ENCODE measurements at regions not wholly inside any gene's neighbourhood (a gene's known extent, or its start where the extent isn't known, plus 50 kb on each side); places are given as distances from the start of the nearest gene placed in this dataset.

DNA sequence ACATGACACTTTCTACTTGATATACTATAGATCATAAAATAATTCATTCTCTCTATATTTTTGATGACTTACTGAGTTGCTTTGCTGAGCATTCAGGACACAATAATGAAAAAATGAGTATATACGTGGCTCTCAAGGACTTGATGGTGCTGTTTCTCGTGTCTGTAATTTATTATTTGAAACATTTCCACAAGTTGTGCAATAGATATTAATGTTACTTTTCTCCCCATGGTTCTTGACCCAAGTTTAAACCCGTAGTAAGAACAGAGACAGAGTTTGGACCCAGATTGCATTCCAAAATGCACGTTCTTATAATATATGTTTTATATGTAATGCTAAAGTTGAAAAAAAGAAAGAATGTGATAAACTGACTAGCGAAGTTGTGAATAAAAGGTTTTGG lies 94.2 kb upstream of the FAM3C start:
- Histone ChIP-seq H3K4me3 (no peak overlapping the region), H3K27ac (no peak overlapping the region), H3K36me3 (ENCODE audit: insufficient read depth, low read length) (no peaks in the 10 kb centered on the region), H3K9ac (ENCODE audit: insufficient read length) (no peak overlapping the region), H3K9me3 (ENCODE audit: low read depth, low read length) (no peaks in the 10 kb centered on the region)
- TF ChIP-seq FOXP2 (optimal IDR thresholded peaks at IDR 0.05; ENCODE audit: control extremely low read depth, extremely low read length, insufficient read depth) = no peak
- no peak for TF ChIP-seq EZH2 (IDR thresholded peaks at IDR 0.05)
- no peak for TF ChIP-seq POLR2AphosphoS5 (IDR thresholded peaks at IDR 0.05; ENCODE audit: borderline replicate concordance, low read depth, low read length)
- no peak for DNase-seq (ENCODE audit: low read depth, low spot score)

DNA sequence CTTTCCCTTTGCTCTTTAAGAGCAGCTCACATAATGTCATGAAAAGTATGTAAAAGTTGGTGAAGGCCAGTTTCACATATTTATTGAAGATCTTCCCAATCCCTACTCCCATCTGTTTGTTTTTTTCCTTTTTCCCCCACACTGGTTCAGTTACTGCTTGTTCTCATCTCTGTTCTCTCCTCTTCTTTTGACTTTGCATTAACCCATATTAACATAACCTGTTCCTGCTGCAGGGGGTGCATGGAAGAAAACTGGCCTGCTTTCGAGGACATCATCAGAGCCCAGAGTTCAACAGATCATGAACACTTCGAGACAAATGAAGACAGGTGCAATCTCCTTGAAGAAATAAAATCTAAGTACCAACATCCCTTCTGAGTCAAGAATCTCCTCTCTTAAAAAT lies 93.3 kb upstream of the FAM3C start:
- Histone ChIP-seq H3K27ac (no peak overlapping the region), H3K36me3 (ENCODE audit: insufficient read depth, low read length) (no peaks in the 10 kb centered on the region), H3K9me3 (ENCODE audit: low read depth, low read length) (no peaks in the 10 kb centered on the region), H3K4me3 (no peak overlapping the region), H3K9ac (ENCODE audit: insufficient read length) (no peak overlapping the region)
- no peak for DNase-seq (ENCODE audit: low read depth, low spot score)
- TF ChIP-seq POLR2AphosphoS5 (IDR thresholded peaks at IDR 0.05; ENCODE audit: borderline replicate concordance, low read depth, low read length) = no peak
- no peak for TF ChIP-seq EZH2 (IDR thresholded peaks at IDR 0.05)
- TF ChIP-seq FOXP2 (optimal IDR thresholded peaks at IDR 0.05; ENCODE audit: control extremely low read depth, extremely low read length, insufficient read depth) = no peak

DNA sequence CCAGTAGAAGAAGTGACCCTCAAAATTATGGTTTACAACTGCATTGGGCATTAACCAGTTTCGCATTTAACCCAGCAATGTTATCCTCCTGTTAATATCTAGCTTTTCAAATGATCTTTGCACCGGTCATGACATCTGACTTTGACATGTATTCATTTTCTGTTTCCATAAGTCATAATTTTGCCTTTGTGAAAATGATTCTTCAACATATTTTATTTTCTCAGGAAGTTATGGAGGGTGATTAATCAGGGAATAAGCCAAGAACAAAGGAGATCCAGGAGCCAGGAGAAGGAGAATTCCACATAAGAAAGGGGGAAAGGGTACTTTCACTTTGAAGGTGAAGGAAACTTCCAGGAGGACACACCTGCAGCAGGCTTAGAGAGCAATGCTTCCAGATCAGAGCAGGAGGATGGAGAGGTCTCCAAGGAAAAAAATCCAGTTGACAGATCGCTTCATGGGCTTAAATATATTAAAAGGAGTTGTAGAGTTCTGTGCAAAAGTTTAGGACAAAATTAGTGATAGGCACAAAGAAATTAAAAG lies 92.1 kb upstream of the FAM3C start:
- no peaks in the 10 kb centered on the region for H3K36me3 ChIP-seq (ENCODE audit: insufficient read depth, low read length)
- DNase-seq (ENCODE audit: low read depth, low spot score) = no peak
- no peak overlapping the region for H3K9ac ChIP-seq (ENCODE audit: insufficient read length)
- TF ChIP-seq POLR2AphosphoS5 (IDR thresholded peaks at IDR 0.05; ENCODE audit: borderline replicate concordance, low read depth, low read length) (no peak), EZH2 (IDR thresholded peaks at IDR 0.05) (no peak), FOXP2 (optimal IDR thresholded peaks at IDR 0.05; ENCODE audit: control extremely low read depth, extremely low read length, insufficient read depth) (no peak)
- H3K4me3 ChIP-seq = no peak overlapping the region
- H3K9me3 ChIP-seq (ENCODE audit: low read depth, low read length) = no peaks in the 10 kb centered on the region
- H3K27ac ChIP-seq = no peak overlapping the region

DNA sequence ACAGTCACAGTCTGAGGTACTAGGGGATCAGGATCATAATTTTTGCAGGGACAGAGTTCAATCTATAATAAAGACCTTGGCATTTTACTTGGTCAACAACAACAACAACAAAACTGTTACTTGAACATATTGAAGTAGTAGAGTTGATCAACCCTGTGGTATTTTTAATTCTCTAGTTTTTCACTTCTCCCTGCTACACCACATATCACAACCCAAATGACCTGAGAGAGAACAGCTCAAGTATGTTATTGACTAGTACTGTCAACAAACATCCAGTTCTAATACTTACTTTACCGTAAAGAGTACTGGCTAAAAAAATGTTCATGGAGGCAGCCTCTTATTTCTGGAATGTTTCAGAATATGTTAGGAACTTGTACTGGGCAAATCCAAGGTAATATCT lies 90.5 kb upstream of the FAM3C start:
- no peak overlapping the region for H3K27ac ChIP-seq
- no peak for DNase-seq (ENCODE audit: low read depth, low spot score)
- no peak overlapping the region for H3K9ac ChIP-seq (ENCODE audit: insufficient read length)
- H3K4me3 ChIP-seq = no peak overlapping the region
- H3K9me3 ChIP-seq (ENCODE audit: low read depth, low read length) = no peaks in the 10 kb centered on the region
- TF ChIP-seq POLR2AphosphoS5 (IDR thresholded peaks at IDR 0.05; ENCODE audit: borderline replicate concordance, low read depth, low read length) = no peak
- no peak for TF ChIP-seq EZH2 (IDR thresholded peaks at IDR 0.05)
- TF ChIP-seq FOXP2 (optimal IDR thresholded peaks at IDR 0.05; ENCODE audit: control extremely low read depth, extremely low read length, insufficient read depth) = no peak
- H3K36me3 ChIP-seq (ENCODE audit: insufficient read depth, low read length) = no peaks in the 10 kb centered on the region

DNA sequence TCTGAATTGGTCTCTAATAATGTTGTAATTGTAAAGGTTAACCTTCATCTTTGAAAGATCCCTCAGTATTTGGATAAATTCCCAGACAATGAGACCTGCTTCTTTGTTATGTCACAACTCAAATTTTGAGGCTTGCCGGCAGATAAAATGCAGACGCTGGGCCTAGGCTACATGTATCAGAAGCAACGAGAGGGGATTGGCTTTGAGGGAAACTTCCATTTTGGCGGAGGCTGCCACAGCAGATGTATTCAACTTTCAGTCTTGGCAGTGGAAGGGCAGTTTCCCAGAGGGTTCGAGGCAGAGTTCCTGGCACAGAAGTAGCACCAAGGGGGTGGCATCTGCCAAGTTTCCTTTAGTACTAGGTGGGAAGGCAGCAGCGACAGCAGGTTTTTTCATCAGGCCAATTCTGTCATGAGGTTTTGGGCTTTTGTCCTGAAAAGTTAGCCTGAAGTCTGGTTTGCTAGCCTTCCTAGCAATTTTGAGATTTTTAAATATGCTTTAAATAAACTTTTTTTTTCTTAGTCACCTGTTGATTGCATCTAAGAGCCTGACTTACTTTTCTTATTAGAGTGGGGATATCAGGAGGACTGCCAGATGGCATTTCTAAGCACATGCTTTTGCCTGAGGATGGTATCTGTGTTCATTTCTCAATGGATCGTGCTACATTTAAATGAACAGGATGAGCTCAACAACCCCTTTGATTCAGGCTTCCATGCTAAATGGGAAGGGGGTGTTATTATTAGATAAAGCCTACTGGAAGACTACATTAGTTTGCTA lies 89.5 kb upstream of the FAM3C start:
- DNase-seq (ENCODE audit: low read depth, low spot score) = no peak
- no peaks in the 10 kb centered on the region for H3K36me3 ChIP-seq (ENCODE audit: insufficient read depth, low read length)
- H3K27ac ChIP-seq = no peak overlapping the region
- H3K4me3 ChIP-seq = no peak overlapping the region
- H3K9me3 ChIP-seq (ENCODE audit: low read depth, low read length) = no peaks in the 10 kb centered on the region
- TF ChIP-seq FOXP2 (optimal IDR thresholded peaks at IDR 0.05; ENCODE audit: control extremely low read depth, extremely low read length, insufficient read depth) (no peak), POLR2AphosphoS5 (IDR thresholded peaks at IDR 0.05; ENCODE audit: borderline replicate concordance, low read depth, low read length) (no peak), EZH2 (IDR thresholded peaks at IDR 0.05) (no peak)
- H3K9ac ChIP-seq (ENCODE audit: insufficient read length) = no peak overlapping the region

DNA sequence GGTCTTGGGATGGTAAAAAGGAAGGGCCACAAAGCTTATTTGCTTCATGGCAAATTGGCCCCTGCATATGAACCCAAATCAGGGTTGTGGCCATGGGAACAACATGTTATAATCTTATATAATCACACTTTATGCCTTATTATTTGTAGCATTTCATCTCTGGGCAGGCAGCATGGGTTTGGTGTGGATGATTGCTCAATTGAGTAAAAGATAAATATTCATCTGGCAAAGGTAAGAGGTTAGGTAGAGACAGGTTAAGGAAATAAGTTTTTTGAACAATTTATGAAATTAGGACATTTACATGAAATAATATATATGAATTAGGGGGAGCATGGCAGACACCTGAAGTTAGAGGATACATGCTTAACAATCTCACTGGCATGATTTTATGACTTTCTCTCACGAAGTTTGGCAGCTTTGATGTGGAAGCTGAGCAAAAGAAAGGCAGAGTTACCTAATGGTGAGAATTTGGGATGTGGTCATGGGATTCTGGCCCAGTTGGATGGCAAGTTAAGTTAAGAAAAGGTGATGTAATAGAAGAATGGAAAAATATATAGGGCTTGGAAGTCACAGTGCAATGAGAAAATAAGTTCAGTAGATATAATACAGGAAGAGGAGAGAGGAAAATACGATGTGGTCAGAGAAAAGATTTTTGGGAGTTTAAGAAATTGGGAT lies 88.1 kb upstream of the FAM3C start:
- H3K9me3 ChIP-seq (ENCODE audit: low read depth, low read length) = no peaks in the 10 kb centered on the region

DNA sequence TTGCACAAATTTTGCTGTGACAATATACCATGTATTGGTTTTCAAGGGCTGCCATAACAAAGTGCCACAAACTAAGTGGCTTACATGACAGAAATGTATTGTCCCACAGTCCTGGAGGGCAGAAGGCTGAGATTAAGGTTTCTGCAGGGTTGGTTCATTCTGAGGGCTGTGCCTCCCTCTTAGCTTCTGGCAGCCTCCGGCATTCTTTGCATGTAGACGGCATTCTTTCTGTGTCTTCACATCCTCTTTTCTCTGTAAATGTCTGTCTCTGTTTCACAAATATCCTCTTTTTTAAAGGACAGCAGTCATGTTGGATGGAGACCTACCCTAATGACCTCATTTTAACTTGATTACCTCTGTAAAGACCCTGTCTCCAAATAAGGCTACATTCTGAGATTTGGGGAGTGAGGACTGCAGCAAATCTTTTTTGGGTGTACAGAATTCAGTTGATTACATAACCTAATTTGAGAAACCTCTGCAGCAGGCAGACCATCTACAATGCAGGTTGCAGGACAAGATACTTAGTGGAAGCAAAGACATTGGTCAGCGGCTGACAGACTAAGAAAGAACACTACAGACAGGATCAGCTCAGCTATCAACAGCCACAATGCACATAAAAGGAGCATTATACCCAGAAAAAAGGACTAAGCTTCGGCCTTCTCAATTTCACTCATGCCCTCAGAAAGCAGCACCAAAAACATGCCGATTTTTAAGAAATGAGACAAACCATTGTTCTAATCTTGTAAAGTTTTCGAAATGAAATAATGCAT lies 84.6 kb upstream of the FAM3C start:
- Histone ChIP-seq H3K9me3 (ENCODE audit: low read depth, low read length) (no peaks in the 10 kb centered on the region), H3K27ac (peak overlapping the region; percentile 72), H3K9ac (ENCODE audit: insufficient read length) (no peak overlapping the region), H3K36me3 (ENCODE audit: insufficient read depth, low read length) (no peaks in the 10 kb centered on the region), H3K4me3 (peak overlapping the region; percentile 68)
- no peak for TF ChIP-seq EZH2 (IDR thresholded peaks at IDR 0.05)
- no peak for DNase-seq (ENCODE audit: low read depth, low spot score)

More for the DNA sequence above, 88.1 kb upstream of the FAM3C start:
- H3K4me3 ChIP-seq = no peak overlapping the region
- DNase-seq (ENCODE audit: low read depth, low spot score) = no peak
- no peak overlapping the region for H3K9ac ChIP-seq (ENCODE audit: insufficient read length)
- H3K36me3 ChIP-seq (ENCODE audit: insufficient read depth, low read length) = no peaks in the 10 kb centered on the region
- H3K27ac ChIP-seq = no peak overlapping the region
- no peak for TF ChIP-seq POLR2AphosphoS5 (IDR thresholded peaks at IDR 0.05; ENCODE audit: borderline replicate concordance, low read depth, low read length)
- no peak for TF ChIP-seq EZH2 (IDR thresholded peaks at IDR 0.05)
- TF ChIP-seq FOXP2 (optimal IDR thresholded peaks at IDR 0.05; ENCODE audit: control extremely low read depth, extremely low read length, insufficient read depth) = no peak

DNA sequence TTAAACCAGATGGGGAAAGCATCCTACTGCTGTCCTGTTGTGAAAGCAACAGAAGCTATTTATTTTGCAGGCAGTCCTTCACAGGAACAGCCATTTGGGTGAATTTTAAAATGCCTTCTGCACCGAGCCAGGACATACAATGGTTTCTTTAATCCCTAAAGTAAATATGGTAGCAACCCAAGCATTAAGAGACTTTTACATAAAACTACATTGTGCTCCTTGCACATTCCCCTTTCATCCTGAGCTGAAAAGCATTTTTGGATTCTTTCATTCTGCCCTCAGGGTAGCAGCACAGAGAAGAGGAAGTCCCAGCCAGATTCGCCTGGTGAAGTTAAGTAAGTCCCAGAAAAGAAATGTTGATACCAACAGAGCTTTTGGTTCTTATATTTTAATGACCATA lies 84.0 kb upstream of the FAM3C start:
- H3K9ac ChIP-seq (ENCODE audit: insufficient read length) = no peak overlapping the region
- H3K27ac ChIP-seq = peak overlapping the region; percentile 72
- TF ChIP-seq EZH2 (IDR thresholded peaks at IDR 0.05) = no peak
- no peak for TF ChIP-seq POLR2AphosphoS5 (IDR thresholded peaks at IDR 0.05; ENCODE audit: borderline replicate concordance, low read depth, low read length)
- TF ChIP-seq FOXP2 (optimal IDR thresholded peaks at IDR 0.05; ENCODE audit: control extremely low read depth, extremely low read length, insufficient read depth) = peak; percentile 9
- no peaks in the 10 kb centered on the region for H3K36me3 ChIP-seq (ENCODE audit: insufficient read depth, low read length)
- peak overlapping the region; percentile 68 for H3K4me3 ChIP-seq
- DNase-seq (ENCODE audit: low read depth, low spot score) = peak; percentile 82
- no peaks in the 10 kb centered on the region for H3K9me3 ChIP-seq (ENCODE audit: low read depth, low read length)

Measured in SK-N-MC (cell line).